ENCODE measurements at regions not wholly inside any gene's neighbourhood (a gene's known extent, or its start where the extent isn't known, plus 50 kb on each side); places are given as distances from the start of the nearest gene placed in this dataset.

GRCh38 chr6:26156850-26157250 lies 69.6 kb downstream of the HFE start:
- CTCF ChIA-PET, result no interaction called here
- Histone ChIP-seq H3K4me1 (ENCODE audit: control insufficient read depth, insufficient read depth, low read length) (peaks cover 13% of the 10 kb centered on the region), H3K9me3 (ENCODE audit: control insufficient read depth, insufficient read depth, low read depth, low read length) (no peaks in the 10 kb centered on the region), H3K27ac (ENCODE audit: low read length) (peak overlapping the region; percentile 99), H3K4me3 (ENCODE audit: low read depth in 2 of 2, low read length in 2 of 2) (peak overlapping the region; percentile 59 to 94), H3K27me3 (ENCODE audit: control insufficient read depth, insufficient read depth, low read length) (no peaks in the 10 kb centered on the region), H3K36me3 (ENCODE audit: control insufficient read depth, insufficient read depth, low read length) (no peaks in the 10 kb centered on the region; the same call in 1 of the 2 replicates)
- ATAC-seq (peak; percentile 29), DNase-seq (ENCODE audit: low read depth, low spot score) (no peak)
- POLR2A ChIA-PET, result interaction anchor here (0.6 to 4.6 kb wide), 10 partner anchors 11 to 1715 kb away, joined by 3 to 88 read pairs (median 3); a partner anchor contains a TSS
- no TSS peak for BruUV-seq (replicated peaks)
- in situ Hi-C loops (cut with HindIII; ENCODE audit: low pct_unique_long_range_greater_than_20kb, low sequenced_read_pairs), result no loop called here
- intact Hi-C loops (cut with micrococcal nuclease; ENCODE audit: unreplicated experiment), result loop anchor here (5.0 kb wide), 1 partner anchor 40 kb away; a partner anchor contains a TSS
- TF ChIP-seq POLR2AphosphoS5 (IDR thresholded peaks at IDR 0.05; ENCODE audit: low read depth, low read length), result no peak; the same call in 1 of the 2 replicates
- TF ChIP-seq REST (IDR thresholded peaks at IDR 0.05; ENCODE audit: insufficient read depth in 1 of 2, low read depth in 2 of 2, low read length in 1 of 2), result no peak; a peak in 1 of 4 replicates
- no peak for TF ChIP-seq SIN3A (IDR thresholded peaks at IDR 0.05; ENCODE audit: borderline replicate concordance, insufficient read depth, low read depth, low read length)
- no peak for TF ChIP-seq TCF7L2 (IDR thresholded peaks at IDR 0.05; ENCODE audit: low read depth, low read length)
- TF ChIP-seq CTCF (IDR thresholded peaks at IDR 0.05), result no peak

- DNase-seq (ENCODE audit: low read depth, low spot score) (peak; percentile 98), ATAC-seq (peak; percentile 84)
- ChIA-PET CTCF (no interaction called here), POLR2A (interaction anchor here (0.6 to 4.6 kb wide), 20 partner anchors 13 to 1735 kb away, joined by 3 to 88 read pairs (median 4); a partner anchor contains a TSS)
- Histone ChIP-seq H3K4me1 (ENCODE audit: control insufficient read depth, insufficient read depth, low read length) (peaks cover 13% of the 10 kb centered on the region), H3K36me3 (ENCODE audit: control insufficient read depth, insufficient read depth, low read length) (no peaks in the 10 kb centered on the region; the same call in none of the 2 replicates), H3K27ac (ENCODE audit: low read length) (peak overlapping the region; percentile 99), H3K9me3 (ENCODE audit: control insufficient read depth, insufficient read depth, low read depth, low read length) (no peaks in the 10 kb centered on the region), H3K27me3 (ENCODE audit: control insufficient read depth, insufficient read depth, low read length) (no peaks in the 10 kb centered on the region), H3K4me3 (ENCODE audit: low read depth in 2 of 2, low read length in 2 of 2) (peak overlapping the region; percentile 93 to 94)
- intact Hi-C loops (cut with micrococcal nuclease; ENCODE audit: unreplicated experiment) (loop anchor here (1.0 to 5.0 kb wide), 2 partner anchors 33 to 40 kb away; a partner anchor contains a TSS), in situ Hi-C loops (cut with HindIII; ENCODE audit: low pct_unique_long_range_greater_than_20kb, low sequenced_read_pairs) (no loop called here)
- BruUV-seq (replicated peaks), result TSS peak; percentile 100
- TF ChIP-seq SIN3A (IDR thresholded peaks at IDR 0.05; ENCODE audit: borderline replicate concordance, insufficient read depth, low read depth, low read length) (peak; percentile 65; the same call in 1 of the 2 replicates), POLR2AphosphoS5 (IDR thresholded peaks at IDR 0.05; ENCODE audit: low read depth, low read length) (peak; percentile 97), TCF7L2 (IDR thresholded peaks at IDR 0.05; ENCODE audit: low read depth, low read length) (peak; percentile 67), REST (IDR thresholded peaks at IDR 0.05; ENCODE audit: insufficient read depth in 1 of 2, low read depth in 2 of 2, low read length in 1 of 2) (no peak; a peak in 1 of 4 replicates), CTCF (IDR thresholded peaks at IDR 0.05) (no peak)
Measured at GRCh38 chr6:26157251-26158075, 70.2 kb downstream of the HFE start.
